Myocyte (in vitro differentiated cells): ENCODE measurements at regions not wholly inside any gene's neighbourhood (a gene's known extent, or its start where the extent isn't known, plus 50 kb on each side); places are given as distances from the start of the nearest gene placed in this dataset.
"Not testable (repeated sequence)": the region's sequence is repeated elsewhere in the genome, so short reads cannot be mapped to it uniquely, and the experiment has no call there.

Experiments
- DNase-seq: peaks from one replicate; pipeline ENCODE4 v3.0.0-alpha.2; 2012; ENCODE audit warnings: low read depth

DNA sequence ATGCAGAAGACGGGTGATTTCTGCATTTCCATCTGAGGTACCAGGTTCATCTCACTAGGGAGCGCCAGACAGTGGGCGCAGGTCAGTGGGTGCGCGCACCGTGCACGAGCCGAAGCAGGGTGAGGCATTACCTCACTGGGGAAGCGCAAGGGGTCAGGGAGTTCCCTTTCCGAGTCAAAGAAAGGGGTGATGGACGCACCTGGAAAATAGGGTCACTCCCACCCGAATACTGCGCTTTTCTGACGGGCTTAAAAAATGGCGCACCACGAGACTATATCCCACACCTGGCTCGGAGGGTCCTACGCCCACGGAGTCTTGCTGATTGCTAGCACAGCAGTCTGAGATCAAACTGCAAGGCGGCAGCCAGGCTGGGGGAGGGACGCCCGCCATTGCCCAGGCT lies 1246.0 kb upstream of the PABPC4L start:
- not testable (repeated sequence) for DNase-seq

DNA sequence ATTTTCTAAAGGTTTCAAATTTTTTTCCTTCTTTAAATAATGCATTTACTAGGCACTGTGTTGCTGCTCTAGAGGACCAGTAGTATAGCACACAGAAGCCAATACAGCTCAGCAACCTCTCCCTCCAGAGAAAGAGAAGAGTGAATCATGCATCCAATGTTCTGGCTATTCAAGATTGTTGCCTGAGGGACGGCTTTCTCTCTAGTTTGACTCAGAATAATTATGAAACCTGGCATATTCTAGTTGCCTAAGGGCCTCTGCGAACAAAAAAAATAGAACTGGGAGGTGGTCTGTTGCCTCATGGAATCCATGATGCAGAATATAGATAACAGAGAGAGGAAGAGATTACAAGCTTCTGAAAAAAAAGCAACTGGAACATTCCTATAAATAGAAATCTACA lies 1233.3 kb upstream of the PABPC4L start:
- DNase-seq = no peak

DNA sequence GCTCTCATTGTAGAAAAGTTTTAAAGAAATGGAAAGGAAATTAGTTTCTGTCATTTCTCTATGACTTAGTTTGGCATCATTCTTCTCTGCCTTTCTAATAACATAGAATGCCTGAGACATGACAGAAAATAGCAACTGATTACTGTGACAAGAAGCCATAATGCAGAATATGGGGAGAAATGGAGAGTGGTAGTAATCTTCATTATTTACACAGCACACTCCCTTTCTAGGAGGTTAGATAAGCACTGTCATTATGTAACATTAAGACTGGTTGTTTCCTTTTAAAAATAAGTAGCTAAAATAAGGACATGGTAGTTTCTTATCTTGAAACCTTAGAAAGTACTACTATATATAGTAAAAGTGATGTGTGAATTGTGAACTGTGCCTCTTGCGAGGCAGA lies 1227.9 kb upstream of the PABPC4L start:
- no peak for DNase-seq

DNA sequence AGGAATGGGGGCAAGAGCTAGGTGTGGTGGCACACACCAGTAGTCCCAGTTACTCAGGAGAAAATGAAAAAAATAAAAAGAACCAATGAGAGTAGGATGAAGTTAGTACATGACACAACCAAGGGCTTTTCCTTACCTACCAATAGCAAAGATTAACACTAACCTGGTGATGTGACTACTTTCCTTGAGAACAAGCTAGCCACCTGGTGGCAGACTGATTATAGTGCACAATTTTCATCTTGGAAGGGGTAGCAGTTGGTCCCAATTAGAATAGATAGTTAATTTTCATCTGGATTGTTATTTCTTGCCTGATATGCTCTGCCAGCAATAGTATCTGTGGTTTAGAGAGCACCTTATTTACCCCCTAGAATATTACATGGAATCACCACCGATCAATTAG lies 1216.8 kb upstream of the PABPC4L start:
- DNase-seq = peak; percentile 12

DNA sequence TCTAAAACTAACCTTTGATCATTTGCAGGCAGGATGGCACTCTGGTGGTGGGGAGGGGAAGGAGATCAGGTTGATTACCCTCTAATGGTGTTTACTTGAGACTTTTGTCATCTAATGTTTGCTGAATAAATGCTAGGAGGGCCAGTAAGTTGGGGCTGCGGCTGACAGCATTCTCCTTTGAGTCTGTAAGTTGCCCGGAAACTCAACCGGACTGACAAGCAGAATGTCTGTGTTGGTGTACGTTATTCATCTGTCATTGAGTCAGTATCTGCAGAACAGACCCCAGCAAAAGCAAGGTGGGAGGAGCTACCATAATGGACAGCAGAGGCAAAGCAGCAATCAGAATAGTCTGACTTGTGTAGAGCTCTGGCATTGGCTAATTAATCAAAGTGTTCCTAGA lies 1210.6 kb upstream of the PABPC4L start:
- no peak for DNase-seq

DNA sequence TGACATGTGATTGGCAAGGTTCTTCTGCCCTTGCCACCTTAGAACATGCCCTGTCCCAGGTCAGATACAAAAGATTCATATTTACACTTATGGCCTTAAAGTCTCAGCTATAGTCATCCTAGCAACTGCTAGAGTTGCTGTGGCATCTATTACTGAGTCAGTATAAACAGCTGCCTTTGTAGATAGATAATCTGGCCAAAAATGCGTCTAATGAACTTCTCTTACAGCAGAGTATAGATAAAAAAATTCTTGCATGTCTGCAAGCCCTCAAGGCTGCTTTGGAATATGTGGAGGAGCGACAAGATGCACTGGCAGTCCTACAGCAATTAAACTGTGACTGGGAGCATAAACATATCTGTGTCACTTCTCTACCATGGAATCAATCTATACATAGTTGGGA lies 1209.7 kb upstream of the PABPC4L start:
- DNase-seq = no peak

DNA sequence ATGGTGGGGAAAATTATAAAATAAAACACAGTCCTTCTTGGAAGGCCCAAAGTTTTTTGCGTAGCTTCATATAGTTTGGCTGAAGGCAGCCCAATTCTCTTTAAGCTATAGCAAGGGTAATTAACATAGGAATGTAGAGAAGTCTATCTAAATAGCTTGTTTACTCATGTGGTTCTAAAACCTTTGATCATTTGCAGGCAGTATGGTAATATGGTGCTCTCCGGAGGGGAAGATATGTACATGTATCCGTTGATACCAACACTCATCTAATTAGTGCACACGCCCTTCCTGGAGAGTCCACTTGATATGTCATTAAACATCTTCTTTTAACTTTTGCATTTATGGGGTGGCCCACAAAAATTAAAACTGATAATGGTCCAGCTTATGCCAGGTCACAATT lies 1207.7 kb upstream of the PABPC4L start:
- DNase-seq = not testable (repeated sequence)

DNA sequence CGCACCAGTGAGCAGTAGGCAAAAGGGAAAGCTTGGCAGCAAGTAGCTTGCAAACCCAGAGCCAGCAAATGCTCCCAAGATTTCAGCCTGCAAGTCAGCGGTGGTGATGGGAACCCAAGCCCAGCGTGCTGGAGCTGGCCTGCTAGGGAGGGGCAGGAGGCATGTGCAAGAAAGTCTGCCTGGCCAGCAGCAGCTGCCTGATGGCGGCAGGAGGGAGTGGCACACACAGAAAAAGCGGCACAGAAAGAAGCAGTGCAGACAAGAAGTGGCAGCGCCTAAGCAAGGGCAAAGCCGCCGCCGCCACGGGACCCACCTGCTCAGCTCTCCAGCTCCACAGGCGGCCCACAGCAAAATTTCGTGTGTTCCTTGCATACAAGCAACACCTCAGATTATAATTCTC lies 1206.5 kb upstream of the PABPC4L start:
- DNase-seq = no peak

DNA sequence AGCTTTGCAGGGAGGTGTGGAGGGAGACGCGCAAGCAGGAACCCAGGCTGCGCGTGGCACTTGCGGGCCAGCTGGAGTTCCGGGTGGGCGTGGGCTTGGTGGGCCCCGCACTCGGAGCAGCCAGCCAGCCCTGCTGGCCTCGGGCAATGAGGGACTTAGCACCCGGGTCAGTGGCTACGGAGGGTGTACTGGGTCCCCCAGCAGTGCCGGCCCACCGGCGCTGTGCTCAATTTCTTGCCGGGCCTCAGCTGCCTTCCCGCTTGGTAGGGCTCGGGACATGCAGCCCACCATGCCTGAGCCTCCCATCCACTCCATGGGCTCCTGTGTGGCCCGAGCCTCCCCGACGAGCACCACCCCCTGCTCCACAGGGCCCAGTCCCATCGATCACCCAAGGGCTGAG lies 1205.0 kb upstream of the PABPC4L start:
- not testable (repeated sequence) for DNase-seq

DNA sequence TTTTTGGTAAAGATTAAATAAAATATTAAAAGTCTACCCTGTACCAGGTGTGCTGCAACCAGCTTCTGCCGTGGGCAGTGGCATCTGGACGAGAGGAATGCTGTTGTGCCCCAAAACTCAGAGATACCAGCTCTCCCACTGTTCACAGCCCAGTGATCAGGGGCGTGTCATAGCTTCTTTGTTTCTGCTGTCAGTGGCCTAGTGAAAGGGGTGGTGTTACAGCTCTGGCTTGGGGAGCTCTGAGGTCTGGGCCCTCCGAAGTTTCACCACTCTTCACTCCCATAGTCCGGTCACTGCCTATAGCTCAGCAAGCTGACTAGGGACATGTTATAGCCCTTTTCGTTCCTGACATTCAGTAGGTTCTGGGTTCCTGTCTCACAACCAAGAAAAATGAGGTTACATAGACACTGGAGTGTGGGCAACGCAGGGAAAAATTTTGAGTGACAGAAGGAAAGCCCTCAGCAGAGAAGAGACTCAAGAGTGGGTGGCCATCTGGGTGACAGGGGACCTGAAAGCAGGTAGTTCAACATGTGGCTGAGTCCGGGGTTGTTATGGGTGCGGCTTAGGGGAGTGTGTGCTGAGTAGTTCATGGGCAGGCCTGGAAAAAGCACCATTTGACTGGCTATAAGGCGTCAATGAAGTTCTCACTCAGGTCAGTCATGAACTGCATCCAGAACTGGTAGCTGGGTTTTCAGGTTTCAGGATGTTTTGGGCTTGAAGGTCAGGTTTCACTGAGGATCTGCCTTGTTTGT lies 1184.4 kb upstream of the PABPC4L start:
- no peak for DNase-seq

DNA sequence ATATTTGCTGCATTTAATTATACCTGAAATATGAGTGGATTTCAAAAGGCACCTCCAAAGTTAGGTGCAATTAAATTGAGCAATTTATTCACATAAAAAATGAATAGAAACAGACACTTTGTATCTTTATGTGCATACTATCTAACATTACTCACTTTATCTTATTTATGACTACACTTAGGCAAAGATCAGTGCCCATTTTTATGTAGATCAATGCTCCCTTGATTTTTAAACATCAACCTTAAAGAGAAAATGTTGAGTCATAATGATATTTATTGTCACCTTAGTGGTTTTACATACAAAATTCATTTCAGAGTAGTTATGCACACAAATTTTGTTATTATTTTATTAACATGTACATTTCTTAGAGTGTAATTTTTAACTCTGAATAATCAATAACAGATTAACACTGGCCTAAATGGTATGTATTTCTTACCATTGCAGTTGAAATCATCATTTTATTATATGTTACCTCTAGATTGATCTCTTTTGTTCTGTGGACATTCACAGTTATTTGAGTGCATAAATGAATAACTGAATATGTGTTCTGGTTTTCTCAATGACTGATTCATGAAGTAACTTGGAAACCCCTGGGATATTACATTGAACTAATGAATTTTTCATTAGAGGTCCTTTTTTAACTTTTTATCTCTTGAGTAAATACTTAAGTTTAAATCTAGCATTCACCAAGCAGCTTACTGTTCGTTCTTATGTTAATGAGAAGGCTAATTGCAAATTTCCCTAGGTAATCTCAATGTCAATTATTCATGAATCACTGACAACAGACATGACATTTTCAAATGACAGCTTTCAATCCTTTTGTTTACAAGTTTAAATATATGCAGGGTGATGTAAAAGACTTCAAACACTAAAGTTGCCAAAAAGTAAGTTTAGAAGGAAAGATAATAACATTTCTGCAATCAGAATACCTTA lies 1182.0 kb upstream of the PABPC4L start:
- no peak for DNase-seq

DNA sequence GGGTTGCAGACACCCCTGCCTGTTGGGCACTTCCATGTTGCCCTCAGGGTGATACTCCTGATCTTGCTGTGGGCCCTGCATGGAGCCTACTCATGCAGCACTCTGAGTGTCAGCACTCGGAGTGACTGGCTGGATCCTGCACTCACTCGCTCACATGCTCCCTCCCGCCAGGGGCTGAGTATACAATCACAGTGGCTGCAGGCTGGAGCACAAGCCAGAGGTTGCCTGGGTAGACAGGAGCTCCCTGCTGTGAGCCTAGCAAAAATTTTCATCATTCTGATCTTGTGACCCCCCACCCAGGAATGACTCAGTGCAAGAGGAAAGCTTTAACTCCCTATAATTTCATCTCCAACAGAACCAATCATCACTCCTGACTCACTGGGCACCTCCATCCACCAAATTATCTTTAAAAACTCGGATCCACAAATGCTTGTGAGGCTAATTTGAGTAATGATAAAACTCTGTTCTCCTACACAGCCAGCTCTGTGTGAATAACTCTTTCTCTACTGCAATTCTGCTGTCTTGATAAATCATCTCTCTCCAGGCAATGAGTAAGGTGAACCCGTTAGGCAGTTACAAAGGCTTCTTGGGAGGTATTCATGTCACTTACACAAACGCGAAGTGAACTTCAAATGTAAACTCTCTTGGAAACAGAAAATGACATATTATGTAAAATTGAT lies 1180.8 kb upstream of the PABPC4L start:
- DNase-seq = no peak

DNA sequence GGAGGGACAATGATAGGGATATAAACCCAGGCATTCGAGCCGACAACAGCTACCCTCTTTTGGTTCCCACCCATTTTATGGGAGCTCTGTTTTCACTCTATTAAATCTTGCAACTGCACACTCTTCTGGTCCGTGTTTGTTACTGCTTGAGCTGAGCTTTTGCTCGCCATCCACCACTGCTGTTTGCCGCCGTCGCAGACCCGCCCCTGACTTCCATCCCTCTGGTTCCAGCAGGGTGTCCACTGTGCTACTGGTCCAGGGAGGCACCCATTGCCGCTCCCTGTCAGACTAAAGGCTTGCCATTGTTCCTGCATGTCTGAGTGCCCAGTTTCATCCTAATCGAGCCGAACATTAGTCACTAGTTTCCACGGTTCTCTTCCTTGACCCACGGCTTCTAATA lies 1170.5 kb upstream of the PABPC4L start:
- no peak for DNase-seq

DNA sequence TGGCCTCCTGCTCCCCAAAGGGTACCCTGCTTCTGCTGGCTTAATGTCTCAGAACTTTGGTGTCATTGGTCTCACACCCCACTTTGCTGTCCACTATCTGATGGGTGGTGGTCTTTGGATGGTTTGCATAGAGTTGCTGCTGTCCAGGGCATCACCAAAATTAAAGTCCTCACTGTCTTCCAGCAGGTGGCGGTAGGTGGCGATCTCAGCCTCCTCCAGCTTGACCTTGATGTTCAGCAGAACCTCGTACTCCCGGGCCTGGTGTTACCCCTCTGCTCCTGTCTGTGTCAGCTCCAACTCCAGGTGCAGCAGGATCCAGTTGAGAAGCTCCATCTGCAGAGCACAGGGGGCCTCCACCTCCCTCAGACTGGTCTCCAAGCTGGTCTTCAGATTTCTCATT lies 1169.5 kb upstream of the PABPC4L start:
- DNase-seq = no peak

DNA sequence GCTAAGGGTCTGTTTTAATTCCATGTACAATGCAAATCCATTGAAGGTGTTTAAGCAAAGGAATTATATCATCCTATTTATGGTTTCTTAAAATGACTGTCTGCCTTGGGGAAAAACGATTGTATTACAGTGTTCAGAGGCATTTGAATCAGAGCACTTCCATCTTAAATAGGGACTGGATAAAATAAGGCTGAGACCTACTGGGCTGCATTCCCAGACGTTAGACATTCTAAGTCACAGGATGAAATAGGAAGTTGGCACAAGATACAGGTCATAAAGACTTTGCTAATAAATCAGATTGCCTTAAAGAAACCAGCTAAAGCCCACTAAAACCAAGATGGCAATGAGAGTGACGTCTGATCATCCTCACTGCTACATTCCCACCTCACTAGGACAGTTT lies 1167.2 kb upstream of the PABPC4L start:
- DNase-seq = no peak

DNA sequence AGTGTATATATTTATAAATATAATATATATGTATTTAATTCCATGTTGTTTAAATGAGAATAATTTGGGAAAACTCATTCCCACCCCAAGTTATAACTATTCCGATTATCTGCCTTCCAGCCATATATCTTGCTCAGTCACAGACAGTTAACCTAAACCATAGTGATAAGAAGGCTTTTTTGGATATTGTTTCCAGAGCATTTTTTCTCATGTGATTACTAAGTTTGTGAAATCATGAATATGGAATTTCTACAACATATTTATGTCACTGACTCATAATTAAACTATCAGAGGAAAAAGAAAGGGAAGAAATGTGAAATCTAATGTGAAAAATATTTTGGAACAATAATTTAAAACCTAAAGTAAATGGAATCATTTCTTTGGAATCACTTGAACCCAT lies 1163.5 kb upstream of the PABPC4L start:
- DNase-seq = peak; percentile 11

DNA sequence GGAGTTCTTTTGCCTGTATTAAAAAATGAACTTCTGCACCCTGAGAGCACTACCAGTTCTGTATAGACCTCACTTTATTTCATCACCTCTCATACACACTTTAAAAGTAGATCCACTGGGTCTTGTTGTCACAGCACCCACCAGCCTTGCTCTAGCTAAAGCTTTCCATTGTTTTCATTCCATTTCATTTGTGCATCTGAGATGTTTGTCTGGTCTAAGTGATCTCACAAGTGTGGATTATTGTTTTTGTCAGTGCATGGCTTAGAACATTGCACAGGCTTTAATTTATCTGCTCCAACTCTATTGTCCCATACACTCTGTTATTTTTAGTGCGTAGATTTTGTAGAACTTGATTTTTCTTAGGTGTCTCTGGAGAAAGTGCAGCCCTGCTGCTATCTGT lies 1157.5 kb upstream of the PABPC4L start:
- DNase-seq = no peak

DNA sequence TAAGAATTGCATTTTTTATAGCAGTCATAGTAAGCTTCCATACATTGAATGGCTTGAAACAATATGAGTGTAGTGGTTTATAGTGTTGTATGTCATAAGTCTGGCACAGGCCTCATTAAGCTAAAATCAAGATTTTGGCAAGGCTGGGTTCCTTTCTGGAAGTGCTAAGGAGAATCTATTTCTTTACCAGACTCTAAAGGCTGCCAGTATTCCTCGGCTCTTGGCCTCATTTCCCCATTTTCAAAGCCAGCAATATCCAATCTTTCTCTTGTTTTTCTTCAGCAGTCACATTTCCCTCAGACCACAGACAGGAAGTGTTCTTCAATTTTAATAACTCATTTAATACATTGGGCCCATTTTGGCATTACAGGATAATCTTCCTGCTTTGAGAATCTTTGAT lies 1155.5 kb upstream of the PABPC4L start:
- DNase-seq = no peak

DNA sequence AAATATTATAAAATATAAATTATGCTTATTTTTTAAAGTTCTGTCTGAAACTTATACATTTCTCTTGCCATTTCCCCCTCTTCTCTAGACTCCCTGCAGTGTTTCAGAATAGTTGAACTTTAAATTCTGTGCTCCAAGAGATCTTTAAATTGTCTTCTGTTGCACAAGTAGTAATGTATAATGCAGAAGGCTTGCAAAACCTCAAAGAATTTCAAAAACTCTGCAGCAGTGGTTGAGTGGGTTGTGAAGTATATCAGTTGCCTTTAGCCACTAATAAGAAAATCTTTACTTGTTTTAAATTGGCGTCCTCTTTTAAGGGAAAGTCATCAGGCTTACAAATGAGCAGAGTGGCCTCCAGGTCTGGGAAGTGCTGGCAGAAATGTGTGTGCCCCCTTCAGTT lies 1153.3 kb upstream of the PABPC4L start:
- no peak for DNase-seq

DNA sequence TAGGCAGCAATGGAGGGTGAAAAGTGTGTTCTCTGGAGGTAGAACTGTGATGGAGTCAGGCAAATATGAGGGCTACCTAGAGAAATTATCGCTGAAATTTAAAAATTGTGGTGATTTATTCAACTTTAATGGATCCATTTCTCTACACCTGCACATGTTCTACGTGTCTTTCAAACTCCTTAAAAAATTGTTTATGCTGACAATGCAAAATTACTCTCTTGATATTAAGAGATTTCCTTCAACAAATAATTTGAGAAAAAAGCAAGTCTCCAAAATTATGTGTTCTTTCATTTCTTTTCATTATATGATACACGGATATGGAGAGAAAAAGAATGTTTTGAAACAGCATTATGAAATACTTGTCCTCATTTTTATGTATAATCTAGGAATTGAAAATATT lies 1151.4 kb upstream of the PABPC4L start:
- no peak for DNase-seq

DNA sequence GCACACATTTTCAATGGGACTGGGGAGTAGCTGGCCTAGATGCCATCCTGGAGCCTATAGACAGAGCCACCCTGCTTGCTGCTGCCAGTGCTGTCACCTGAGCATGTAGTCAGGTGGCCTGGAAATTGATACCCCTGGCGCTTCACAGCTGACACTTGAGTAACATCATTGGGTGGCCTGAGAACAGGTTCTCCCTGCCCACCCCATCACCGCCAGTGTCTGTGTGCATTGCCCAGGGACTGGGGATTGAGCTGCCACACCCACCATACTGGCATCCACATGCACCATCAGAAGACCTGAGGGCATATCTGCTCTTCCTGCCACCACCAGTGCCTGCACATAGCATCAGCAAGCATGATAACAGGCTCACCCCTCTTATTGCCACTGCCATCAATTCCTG lies 1142.9 kb upstream of the PABPC4L start:
- DNase-seq = no peak

DNA sequence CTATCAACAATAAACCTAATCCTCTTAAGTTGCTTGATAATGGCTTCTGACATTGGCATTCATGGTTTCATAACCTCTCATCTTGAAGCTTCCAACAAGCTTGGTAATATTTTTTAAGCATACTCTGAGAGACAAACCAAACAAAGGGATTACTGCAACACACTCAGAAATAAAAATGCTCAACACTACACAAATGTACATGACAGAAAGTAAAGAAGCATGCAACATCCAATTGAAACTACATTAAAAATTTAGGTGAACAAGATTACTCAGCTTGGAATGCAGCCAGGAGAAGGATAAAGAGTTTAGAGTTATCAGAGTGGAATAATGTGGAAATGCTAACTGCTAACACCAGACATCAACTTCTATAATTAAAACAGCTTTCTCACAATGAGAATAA lies 1136.6 kb upstream of the PABPC4L start:
- DNase-seq = no peak
